GM19240 (cell line): ENCODE measurements at regions not wholly inside any gene's neighbourhood (a gene's known extent, or its start where the extent isn't known, plus 50 kb on each side); places are given as distances from the start of the nearest gene placed in this dataset.

Experiments
- DNase-seq: peaks from one replicate; pipeline ENCODE4 v3.0.0; 2011; ENCODE audit warnings: low spot score; ENCODE audit not compliant: insufficient read length

DNA sequence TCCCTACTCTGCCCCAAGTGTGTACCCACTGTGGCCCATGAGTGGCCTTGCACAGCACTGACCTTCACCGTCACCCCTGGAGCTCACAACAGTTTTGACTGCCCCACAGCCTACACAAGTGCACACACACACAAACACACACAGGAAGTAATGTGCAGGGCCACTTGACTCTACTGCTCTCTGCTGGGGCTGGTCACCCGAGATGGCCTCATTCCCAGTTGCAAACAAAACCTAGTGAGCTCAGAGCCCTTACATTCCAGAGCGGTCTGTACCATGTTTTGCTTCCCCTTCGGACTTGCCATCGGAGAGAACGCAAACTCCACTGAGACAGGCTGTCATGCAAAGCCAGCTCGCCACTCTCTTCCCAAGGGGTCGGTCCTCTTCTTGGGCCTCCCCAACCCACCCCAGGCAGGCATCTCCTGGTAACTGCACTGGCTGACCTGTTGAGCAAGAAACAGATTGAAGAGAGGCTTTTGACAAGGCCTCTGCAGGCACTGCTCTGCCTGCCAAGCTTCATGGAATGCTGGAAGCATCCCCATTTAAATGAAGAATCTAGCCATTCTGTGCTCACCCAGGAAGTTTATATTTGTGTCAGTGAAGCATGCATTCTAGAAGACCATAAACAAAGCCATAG lies 232.0 kb upstream of the IGF1R start:
- DNase-seq: no peak

DNA sequence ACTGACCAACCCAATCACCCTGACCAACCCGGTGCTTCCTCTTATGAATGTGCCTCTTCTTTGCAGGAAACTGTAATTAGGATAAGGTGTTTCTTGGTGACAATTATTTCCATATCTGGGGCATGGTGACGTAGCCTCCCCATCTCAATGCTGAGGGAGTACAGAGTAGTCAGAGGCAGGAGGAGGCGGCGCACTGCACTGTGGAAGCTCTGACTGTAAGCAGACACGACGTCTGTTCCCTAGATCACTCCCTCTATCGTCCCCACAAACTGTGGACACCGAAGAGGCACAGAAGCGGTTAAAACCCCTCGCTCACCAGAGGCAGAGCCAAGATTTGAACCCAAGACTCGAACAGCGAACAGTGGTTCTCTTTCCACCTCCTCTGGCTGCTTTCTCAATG lies 231.0 kb upstream of the IGF1R start:
- no peak for DNase-seq

DNA sequence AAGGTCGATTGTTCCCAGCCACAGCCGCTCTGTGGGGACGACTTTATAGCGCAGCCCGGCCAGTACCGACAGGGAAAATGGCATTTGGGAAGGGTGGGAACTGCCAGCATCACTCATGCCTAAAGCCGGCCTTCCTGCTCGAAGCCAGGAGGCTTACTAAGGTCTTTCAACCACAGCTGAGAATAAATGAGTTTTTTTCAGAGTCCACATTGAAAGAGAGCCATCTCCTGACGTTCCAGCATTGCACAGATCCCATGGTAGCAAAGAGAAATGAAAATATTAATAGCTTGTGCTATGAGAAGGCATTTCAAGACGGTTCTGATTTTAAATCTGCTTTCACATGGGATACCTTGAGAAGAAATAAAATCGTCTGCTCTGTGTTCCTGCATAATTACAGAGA lies 230.2 kb upstream of the IGF1R start:
- no peak for DNase-seq

DNA sequence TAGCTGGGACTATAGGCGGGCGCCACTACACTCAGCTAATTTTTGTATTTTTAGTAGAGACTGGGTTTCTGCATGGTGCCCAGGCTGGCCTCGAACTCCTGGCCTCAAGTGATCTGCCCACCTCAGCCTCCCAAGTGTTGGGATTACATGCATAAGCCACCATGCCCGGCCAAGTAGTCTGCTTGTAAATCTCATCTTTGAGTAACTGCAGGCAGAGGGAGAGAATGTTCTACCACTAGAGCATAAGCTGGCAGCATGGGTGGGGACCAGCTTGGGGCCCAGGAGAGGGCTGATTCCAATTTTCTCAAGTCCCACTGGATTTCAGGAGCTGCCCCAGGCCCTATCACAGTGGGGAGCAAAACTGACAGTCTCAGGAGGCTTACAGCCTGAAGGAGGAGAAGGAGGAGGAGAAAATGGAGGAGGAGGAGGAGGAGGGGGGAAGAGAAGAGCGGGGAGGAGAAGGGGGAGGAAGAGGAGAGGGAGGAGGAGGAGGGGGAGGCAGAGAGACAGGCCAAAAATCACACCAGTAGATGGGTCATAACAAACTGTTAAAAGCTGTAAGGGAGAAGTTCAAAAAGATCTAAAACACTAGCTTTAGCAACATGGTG lies 229.1 kb upstream of the IGF1R start:
- DNase-seq: no peak

DNA sequence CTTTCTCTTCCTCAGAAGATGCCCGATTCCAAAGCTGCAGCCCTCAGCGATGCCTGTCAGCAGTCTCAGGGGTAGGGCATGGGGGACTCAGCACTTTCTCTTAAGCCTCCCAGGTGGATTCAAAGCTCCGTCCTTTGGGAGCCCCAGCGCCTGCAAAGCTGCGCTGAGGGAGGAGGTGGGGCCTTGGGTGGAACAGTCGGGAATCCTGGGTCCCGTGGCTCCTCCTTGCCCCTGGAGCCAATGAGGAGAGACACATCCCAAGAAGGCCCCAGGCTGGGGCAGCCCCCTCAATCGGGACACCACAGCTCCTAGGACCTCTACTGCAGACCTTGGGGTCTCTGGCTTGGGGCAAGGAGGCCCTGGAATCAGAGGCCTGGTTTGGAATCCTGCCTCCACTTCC lies 227.5 kb upstream of the IGF1R start:
- no peak for DNase-seq

DNA sequence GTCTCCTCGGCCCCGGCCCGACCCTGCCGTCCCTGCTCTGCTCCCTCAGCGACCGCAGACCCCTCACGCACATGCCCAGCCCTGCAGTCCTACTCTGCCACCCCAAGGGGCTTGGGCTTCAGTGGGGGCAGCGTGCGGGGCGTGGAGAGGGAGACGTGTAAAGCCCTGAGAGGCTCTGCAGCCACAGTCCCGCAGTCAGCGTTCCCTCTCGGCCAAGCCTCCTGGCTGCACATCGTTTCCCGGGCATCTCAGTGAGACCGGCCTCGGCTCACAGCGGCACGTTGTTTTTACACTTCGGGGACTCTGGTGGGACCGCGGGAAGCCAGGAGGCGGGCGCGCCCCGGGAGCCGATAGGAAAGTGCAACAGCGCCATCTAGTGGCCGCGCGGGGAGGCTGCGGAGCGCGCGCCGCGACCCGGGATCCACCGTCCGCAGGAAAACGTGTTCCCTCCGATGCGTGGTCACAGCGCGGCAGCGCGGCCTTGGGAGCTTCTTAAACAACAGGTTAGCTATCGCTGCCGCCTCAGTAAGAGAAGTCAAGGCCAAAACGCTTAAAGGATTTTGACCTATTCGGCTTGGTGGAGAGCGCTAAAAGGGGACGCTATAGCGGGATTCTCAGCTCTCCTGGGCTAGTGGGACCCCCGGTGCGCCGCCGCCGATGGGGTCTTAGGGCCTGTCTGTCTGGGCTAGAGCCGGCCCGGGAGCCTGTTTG lies 226.8 kb upstream of the IGF1R start:
- peak; percentile 43 for DNase-seq

DNA sequence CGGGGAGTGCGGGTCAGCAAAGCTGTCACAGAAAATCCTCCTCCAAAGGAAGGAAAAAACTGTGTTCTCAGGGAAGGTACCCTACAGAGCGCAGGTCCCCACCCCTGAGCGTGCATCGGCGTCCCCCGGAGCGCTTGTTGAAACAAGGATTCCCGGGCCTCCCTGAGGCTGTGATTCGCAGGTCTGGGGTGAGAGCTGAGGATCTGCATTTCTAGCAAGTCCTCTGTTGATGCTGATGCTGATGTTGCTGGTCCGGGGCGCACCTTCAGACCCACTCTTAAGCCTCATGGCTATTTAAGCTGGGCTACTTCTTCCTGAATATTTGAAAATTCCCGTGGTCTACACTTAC lies 226.2 kb upstream of the IGF1R start:
- DNase-seq: no peak

DNA sequence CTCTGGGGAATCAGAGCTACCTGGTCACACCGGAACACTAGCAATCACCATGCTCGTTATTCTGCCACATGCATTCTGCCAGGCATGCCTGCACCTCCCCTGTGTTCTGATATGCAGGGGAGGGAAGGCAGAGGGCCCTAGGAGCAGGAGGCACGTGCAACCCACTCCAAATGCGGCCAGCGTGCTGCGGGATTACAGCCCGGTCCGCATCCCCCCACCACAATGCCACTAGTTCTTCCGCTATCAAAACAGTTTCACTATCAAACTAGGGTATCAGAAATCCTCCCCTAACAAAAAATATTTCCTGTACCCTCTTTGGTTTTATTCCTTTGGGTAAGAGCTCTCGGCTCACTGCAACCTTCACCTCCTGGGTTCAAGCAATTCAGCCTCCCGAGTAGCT lies 223.2 kb upstream of the IGF1R start:
- no peak for DNase-seq

DNA sequence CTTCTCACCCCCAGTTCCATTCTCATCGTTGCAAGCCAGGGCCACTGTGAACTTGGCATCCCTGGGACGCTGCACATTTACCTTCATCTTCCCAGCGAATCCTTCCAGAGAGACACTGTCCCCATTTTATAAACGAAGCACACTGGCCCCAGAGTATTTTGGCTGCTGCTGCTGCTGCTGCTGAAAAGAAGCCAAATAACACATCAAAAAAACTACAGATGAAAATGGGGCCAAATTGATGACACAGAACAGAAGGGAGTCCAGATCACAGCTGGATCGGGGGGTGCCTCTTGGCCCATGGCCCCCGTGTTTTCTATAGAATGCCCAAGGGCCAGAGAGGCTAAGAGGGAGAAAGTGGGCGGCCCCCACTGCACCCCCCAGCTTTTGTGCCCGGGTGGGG lies 221.0 kb upstream of the IGF1R start:
- no peak for DNase-seq

DNA sequence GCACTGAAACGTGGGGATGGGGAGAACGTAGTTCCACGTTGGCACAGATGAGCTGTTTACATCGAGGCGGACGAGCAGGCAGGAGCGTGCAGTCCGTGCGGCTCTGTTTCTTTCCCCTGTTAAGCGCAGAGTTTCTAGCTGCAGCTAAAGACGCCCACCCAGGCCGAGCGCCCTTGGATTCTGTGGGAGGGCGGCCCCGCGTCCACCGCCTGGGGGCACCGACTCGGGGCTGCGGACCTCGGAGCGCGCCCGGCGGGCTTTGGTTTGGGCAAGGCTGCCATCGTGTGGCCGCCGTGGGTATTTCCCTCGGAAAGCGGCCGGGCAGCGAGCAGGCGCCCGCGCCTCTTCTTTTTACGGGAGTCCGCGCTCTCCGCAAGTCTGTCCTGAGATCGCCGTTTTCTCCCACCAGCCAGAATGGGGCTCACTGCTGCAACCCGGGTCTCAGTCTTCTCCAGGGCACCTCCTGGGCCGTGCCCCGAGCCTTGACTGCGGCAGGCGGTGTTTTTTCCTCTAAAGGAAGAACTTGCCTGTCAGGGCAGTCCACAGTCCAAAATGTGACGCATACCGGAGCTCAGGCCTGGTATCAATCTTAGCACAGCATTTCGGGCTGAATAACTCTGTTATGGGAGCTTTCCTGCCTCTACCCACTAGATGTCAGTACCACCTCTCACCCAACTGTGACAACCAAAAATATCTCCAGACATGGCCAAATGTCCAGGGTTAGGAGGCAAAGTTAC lies 219.9 kb upstream of the IGF1R start:
- peak; percentile 51 for DNase-seq

DNA sequence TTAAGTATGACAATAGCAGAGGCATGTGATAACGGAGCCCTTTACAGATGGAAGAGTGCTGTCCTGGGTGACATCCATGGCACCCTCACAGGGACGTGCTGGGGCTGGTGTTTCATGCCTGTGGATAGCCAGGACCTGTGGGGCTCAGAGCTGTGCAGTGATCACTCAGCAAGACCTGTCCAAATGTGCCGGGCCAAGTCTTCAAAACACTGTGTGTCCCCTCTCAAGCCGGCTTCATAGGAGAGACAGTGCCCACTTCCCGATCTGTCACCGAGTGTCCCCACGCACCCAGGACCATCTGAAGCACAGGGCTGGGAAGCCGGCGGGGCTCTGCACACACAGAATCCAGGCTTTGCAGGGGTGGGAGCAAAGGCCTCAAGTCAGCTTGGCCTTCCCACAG lies 217.2 kb upstream of the IGF1R start:
- no peak for DNase-seq

DNA sequence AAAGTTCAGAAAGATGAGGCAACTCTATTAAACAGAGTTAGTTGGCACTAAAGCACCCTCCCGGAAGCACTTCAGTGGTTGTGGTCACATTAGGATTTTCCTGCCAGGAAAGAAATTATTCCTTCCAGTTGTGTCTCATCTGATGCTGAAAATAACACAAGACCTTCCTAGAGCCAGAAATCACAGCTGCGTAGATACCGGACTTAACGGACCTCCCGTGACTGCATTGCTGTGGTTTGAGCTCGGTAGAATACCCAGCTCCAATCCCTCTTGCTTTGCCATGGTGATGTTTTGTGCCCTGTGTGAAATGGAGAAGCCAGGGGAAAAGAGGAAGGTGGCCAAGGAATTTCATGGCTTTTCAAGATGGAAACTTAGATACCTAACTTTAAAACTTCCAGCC lies 215.0 kb upstream of the IGF1R start:
- DNase-seq: no peak

DNA sequence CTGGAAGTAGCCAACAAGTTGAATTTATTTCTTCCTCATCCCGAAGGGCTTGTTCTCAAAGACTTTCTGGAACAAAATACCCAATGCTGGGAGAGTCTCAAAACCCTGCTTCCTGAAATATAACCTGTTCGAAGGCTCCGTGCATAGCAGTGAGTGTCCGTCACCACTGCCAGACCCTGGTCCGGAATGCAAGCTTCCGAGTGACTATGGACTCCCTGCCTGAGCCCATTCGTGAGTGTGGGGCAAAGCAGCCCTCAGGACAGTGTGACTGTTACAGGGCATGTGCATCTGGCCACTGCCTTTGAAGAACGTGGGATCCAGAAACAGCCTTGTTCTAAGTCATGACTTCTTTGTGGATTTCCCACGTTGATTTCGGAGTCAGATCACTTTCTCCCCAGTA lies 214.5 kb upstream of the IGF1R start:
- no peak for DNase-seq

DNA sequence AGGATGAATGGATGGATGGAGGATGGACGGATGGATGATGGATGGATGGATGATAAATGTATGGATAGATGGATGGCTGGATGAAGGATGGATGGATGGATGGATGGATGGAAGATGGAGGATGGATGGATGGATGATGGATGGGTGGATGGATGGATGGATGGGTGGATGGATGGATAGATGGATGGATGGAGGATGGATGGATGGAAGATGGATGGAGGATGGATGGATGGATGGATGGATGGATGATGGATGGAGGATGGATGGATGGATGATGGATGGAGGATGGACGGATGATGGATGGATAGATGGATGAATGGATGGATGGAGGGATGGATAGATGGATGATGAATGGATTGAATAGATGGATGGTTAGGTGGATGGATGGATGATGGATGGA lies 210.6 kb upstream of the IGF1R start:
- DNase-seq: no peak

DNA sequence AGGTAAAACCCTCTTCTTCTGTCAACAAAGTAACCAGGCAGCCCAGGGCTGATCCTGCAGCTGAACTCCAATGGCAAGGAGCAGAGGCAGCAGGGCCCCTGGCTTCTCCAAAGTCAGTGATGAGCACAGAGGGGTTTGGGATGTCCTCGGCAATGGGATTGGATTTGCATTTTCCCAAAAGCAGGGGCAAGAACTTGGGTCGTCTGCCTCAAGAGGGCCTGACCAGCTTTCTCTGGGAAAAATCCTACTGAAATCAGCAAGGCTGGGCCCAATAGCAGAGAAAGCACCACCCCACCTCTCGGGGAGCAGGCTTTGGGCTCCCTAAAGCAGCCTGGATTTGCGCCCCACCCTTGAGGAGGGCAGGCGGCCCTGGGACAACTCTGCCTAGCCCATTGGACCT lies 210.0 kb upstream of the IGF1R start:
- no peak for DNase-seq

DNA sequence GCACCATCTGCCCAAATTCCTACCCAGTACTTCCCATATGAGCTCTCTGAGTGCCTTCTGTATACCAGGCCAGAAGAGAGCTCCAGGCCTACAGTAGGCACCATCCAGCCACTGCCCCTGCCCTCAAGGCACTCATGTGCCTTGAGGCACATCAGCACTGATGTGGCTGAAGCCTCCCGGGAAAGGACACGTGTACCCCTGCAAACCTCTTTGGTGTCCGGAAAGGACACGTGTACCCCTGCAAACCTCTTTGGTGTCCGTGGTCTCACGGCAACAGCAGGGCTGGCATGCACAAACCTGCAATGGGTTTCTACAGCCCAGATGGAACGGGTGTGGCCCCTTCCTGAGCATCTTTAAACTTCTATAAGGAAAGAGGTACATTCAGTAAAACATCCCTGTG lies 209.4 kb upstream of the IGF1R start:
- no peak for DNase-seq

DNA sequence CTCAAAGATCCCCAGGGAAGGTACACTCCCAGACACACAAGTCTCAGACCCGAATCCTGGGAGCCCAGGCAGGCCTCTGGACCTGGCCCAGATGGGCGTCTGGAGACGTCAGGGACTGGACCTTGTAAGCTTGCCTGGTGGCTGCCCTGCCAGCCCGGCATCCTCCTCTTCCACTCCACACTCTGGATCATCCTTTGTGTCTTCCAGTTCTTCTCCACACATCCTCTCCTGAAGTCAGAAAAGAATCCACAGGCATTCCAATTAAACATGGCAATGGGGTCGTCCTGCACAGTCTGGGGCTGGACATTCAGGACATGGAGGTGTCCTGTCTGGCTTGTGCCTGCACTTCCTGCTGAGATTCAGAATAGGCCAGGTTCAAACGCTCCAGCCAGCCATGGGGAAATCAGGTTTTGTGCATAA lies 208.8 kb upstream of the IGF1R start:
- no peak for DNase-seq

DNA sequence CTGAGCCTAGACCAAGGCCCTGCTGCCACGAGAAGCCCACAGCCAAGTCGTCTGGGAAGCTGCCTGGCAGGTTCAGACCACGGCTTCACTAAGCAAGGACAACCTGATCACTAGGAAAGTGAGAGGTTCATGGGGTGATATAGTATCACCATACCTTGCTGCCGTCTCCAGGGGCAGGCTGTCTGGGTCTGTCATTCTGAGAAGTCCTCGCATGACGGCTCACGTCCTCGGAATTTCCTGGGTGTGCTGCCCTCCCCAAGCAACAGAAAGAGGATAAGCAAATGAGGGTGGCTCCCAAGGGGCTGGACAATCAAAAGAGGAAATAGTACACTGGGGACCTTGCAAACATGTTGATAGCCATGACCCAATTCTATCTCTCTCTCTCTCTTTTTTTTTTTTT lies 207.4 kb upstream of the IGF1R start:
- DNase-seq: no peak

DNA sequence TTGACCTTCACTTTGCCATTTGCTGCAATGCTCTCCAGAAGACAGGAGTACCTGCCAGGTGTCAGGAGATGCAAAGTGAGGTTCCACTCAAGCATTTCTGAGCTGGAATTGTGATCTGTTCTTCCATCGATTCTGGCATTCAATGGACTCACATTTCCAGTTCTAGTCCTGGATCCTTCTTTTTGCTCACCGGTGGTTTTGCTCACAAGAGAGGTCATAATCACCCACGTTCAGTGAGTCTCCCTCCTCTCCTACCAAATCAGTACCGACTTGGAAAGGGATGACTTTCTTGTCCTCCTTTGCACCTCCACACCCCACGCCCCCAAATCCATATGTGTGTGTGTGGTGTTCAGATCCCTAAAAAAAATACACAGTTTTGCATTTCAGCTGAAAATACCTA lies 206.7 kb upstream of the IGF1R start:
- DNase-seq: no peak

DNA sequence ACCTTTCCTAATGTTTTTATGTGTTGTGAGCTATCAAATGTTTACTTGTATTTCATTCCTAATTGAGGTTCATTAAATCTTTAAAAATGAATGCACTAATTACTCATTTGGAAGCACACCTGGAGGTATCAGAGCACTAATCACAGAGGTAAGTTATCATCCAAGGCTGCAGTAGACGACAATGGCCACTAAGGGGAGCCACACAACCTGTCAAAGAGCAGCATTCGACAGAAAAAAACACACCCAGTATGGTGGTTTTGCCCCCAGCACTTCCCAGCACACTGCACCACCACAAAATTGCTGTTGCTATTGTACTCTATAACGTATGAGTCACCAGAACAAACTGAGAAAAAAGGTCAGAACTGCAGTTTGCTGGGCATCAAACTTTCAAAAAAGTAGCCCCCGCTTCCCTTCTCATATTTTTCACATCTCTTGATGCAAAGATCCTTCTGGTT lies 205.9 kb upstream of the IGF1R start:
- DNase-seq: peak; percentile 20

DNA sequence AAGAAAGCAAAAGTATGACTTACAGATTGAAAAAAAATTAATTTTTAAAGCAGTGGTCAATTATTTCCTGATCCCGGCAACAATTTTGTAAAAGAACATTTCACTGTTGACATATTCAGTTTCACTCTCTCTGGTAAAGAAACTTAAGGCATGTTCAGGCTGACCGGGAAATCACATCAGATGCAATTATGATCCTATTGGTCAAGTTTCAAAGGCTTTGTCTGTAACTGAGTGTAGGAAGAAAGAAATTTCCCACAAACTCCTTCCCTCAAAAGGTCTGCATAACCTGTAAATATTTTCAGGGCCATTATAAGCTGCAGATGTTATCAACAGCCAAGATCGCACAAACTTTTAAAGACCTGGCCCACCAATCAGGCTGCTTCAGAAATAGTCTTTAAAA lies 205.4 kb upstream of the IGF1R start:
- no peak for DNase-seq

DNA sequence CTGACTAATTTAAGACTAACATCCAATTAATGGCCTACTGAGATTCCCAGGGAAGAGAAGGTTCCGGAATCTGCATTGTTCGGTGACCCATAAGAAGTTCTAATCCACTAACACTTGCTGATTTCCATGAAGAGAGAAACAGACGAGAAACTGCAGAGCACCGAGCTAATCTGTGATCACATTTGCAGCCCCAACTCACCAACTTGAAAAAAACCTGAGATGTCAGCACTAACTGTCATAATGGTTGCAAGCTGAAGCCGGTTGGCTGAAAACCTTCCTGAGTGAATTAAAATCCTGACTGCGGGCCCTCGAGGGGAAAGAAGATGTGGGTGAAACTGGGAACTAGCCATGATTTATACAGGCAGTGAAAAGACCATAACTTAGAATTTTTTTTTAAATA lies 204.8 kb upstream of the IGF1R start:
- DNase-seq: no peak
